MM.1S (cell line): ENCODE measurements at regions not wholly inside any gene's neighbourhood (a gene's known extent, or its start where the extent isn't known, plus 50 kb on each side); places are given as distances from the start of the nearest gene placed in this dataset.

Experiments
- DNase-seq: peaks from one replicate; pipeline ENCODE4 v3.0.0-alpha.2; 2015
- H2AFZ ChIP-seq: fragments of 300-600 bp; sonication (generic); 2 replicates; pipeline ENCODE4 v1.6.0; 2016; ENCODE audit warnings: antibody characterized with exemption, low read length
- H3F3A ChIP-seq: fragments of 300-600 bp; sonication (generic); 2 replicates; pipeline ENCODE4 v1.6.1; 2016; ENCODE audit warnings: mild to moderate bottlenecking, antibody characterized with exemption, low read length, moderate library complexity, mixed read lengths; ENCODE audit not compliant: insufficient read depth
- H3K27ac ChIP-seq: fragments of 300-600 bp; sonication (generic); 2 replicates; pipeline ENCODE4 v1.5.1; 2016; ENCODE audit warnings: mild to moderate bottlenecking, low read length
- H3K27me3 ChIP-seq: fragments of 300-600 bp; sonication (generic); replicated peaks from 2 replicates; pipeline ENCODE4 v1.6.0; 2016; ENCODE audit warnings: low read length; ENCODE audit not compliant: insufficient read depth
- H3K36me3 ChIP-seq: fragments of 300-600 bp; sonication (generic); replicated peaks from 2 replicates; pipeline ENCODE4 v1.6.1; 2016; ENCODE audit warnings: mild to moderate bottlenecking, low read length, mixed read lengths; ENCODE audit not compliant: insufficient read depth
- H3K4me1 ChIP-seq: fragments of 300-600 bp; sonication (generic); 2 replicates; pipeline ENCODE4 v1.6.1; 2016; ENCODE audit warnings: low read length, mixed read lengths
- H3K4me2 ChIP-seq: fragments of 300-600 bp; sonication (generic); 2 replicates; pipeline ENCODE4 v1.6.0; 2016; ENCODE audit warnings: low read depth, low read length
- H3K4me3 ChIP-seq: fragments of 300-600 bp; sonication (generic); 2 replicates; pipeline ENCODE4 v1.5.1; 2016; ENCODE audit warnings: low read length, mixed read lengths
- H3K79me2 ChIP-seq: fragments of 300-600 bp; sonication (generic); 2 replicates; pipeline ENCODE4 v1.6.1; 2016; ENCODE audit warnings: mixed run types, low read length, mixed read lengths
- H3K9ac ChIP-seq: fragments of 300-600 bp; sonication (generic); 2 replicates; pipeline ENCODE4 v1.6.1; 2016; ENCODE audit warnings: low read length, mixed read lengths
- H3K9me2 ChIP-seq: fragments of 300-600 bp; sonication (generic); replicated peaks from 2 replicates; pipeline ENCODE4 v1.6.1; 2016; ENCODE audit warnings: mild to moderate bottlenecking, low read length, mixed read lengths; ENCODE audit not compliant: insufficient read depth
- H3K9me3 ChIP-seq: fragments of 300-600 bp; sonication (generic); replicated peaks from 2 replicates; pipeline ENCODE4 v1.6.1; 2016; ENCODE audit warnings: mild to moderate bottlenecking, low read length, mixed read lengths; ENCODE audit not compliant: insufficient read depth
- H4K20me1 ChIP-seq: fragments of 300-600 bp; sonication (generic); 2 replicates; pipeline ENCODE4 v1.6.1; 2016; ENCODE audit warnings: mild to moderate bottlenecking, low read length, moderate library complexity, mixed read lengths; ENCODE audit not compliant: insufficient read depth
- EZH2 ChIP-seq: fragments of 300-600 bp; sonication (generic); optimal IDR thresholded peaks from 2 replicates; pipeline ENCODE3; 2017; ENCODE audit warnings: low read depth, mild to moderate bottlenecking, antibody characterized with exemption, low read length, mixed read lengths
- EZH2phosphoT487 ChIP-seq: fragments of 300-600 bp; sonication (generic); IDR thresholded peaks from 2 replicates; pipeline ENCODE4 v1.6.1; 2018; ENCODE audit warnings: antibody characterized with exemption, low read length
- TF ChIP-seq, protein P1 (sequence below): fragments of 300-600 bp; sonication (generic); IDR thresholded peaks from 2 replicates; pipeline ENCODE4 v1.5.1; 2016; ENCODE audit warnings: antibody characterized with exemption, low read length, mixed read lengths

DNA sequence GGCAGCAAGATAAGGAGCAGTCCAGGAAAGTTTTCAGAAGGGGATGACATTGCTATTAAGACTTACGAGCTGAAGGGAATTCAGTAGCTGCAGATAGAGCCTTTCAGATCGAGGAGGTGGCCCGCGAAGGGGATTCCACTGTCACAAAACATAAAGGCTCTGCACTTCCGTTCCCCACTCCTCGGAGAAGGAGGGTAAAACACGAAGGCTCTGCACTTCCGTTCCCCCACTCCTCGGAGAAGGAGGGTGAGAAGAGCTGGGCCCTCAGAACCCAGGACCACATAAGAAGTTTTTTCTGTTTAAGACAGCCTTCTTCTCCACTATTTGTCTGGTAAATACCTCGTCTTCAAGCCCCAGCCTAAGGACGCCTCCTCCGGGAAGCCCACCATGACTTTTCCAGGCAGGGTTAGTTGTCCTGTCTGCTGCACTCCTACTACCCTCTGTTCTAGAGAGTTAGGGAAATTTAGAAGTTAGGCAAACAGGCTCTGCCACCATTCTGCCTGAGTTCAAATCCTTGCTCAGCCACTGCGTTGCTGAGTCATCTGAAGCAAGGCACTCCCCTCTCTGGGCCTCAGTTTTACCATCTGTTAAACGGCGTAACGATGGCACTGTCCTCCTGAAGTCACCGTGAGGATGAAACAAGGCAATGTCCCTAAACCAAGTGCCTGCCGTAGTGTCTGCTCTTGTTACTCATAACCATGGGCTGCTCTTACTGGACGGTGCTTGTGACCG lies 134.1 kb upstream of the HES1 start:
- no peaks in the 10 kb centered on the region for H4K20me1 ChIP-seq
- H3F3A ChIP-seq, result no peaks in the 10 kb centered on the region
- no peak overlapping the region for H3K4me3 ChIP-seq
- TF ChIP-seq EZH2phosphoT487 (no peak), EZH2 (no peak)
- TF ChIP-seq, protein P1, sequence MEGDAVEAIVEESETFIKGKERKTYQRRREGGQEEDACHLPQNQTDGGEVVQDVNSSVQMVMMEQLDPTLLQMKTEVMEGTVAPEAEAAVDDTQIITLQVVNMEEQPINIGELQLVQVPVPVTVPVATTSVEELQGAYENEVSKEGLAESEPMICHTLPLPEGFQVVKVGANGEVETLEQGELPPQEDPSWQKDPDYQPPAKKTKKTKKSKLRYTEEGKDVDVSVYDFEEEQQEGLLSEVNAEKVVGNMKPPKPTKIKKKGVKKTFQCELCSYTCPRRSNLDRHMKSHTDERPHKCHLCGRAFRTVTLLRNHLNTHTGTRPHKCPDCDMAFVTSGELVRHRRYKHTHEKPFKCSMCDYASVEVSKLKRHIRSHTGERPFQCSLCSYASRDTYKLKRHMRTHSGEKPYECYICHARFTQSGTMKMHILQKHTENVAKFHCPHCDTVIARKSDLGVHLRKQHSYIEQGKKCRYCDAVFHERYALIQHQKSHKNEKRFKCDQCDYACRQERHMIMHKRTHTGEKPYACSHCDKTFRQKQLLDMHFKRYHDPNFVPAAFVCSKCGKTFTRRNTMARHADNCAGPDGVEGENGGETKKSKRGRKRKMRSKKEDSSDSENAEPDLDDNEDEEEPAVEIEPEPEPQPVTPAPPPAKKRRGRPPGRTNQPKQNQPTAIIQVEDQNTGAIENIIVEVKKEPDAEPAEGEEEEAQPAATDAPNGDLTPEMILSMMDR, result no peak
- H2AFZ ChIP-seq, result no peak overlapping the region
- H3K27me3 ChIP-seq, result no peaks in the 10 kb centered on the region
- no peaks in the 10 kb centered on the region for H3K79me2 ChIP-seq
- H3K4me1 ChIP-seq, result peaks cover 16% of the 10 kb centered on the region
- H3K27ac ChIP-seq, result no peak overlapping the region
- no peak overlapping the region for H3K9ac ChIP-seq
- no peak overlapping the region for H3K4me2 ChIP-seq
- no peaks in the 10 kb centered on the region for H3K9me3 ChIP-seq
- no peaks in the 10 kb centered on the region for H3K9me2 ChIP-seq
- DNase-seq, result no peak
- no peaks in the 10 kb centered on the region for H3K36me3 ChIP-seq

GRCh38 chr3:194003114-194004057 lies 132.6 kb upstream of the HES1 start:
- no peaks in the 10 kb centered on the region for H3K79me2 ChIP-seq
- H3K9me3 ChIP-seq, result no peaks in the 10 kb centered on the region
- peak; percentile 65 for DNase-seq
- H4K20me1 ChIP-seq, result no peaks in the 10 kb centered on the region
- H3K9ac ChIP-seq, result peak overlapping the region; percentile 57
- peak overlapping the region; percentile 87 for H2AFZ ChIP-seq
- peak overlapping the region; percentile 95 for H3K4me2 ChIP-seq
- no peak overlapping the region for H3K27ac ChIP-seq
- no peaks in the 10 kb centered on the region for H3K9me2 ChIP-seq
- peaks cover 16% of the 10 kb centered on the region for H3K4me1 ChIP-seq
- H3K36me3 ChIP-seq, result no peaks in the 10 kb centered on the region
- H3F3A ChIP-seq, result no peaks in the 10 kb centered on the region
- no peaks in the 10 kb centered on the region for H3K27me3 ChIP-seq
- peak overlapping the region; percentile 64 for H3K4me3 ChIP-seq
- TF ChIP-seq EZH2, result no peak
- TF ChIP-seq EZH2phosphoT487, result no peak
- TF ChIP-seq, protein P1, result no peak

DNA sequence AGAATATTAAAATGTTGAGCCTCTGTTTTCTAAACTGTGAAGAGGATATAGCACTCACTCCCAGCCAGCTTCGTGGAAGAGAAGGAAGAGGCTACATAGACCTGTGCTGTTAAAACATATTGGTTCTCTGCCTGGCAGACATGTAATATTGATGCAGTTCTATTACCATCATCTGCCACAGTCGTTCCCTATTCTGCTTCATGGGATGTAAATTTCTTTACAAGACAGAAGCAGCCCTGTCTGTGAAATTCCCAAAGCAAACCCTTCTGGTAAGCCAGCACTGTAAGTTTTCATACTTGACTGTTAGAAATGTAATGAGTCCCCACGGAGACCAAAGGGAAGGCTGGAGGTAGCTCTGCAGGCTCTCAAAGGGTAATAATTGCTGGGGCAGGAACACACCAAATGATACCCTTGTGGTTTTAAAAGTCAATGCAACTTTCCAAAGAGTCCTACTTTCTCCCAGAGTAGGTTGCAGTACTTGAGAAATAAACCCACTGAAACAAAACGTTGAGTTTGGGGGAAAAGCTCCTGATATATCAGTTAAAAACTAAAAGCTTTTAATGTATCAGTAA lies 129.9 kb upstream of the HES1 start:
- Histone ChIP-seq H3K27me3 (no peaks in the 10 kb centered on the region), H4K20me1 (no peaks in the 10 kb centered on the region), H3K4me3 (no peak overlapping the region), H3K36me3 (no peaks in the 10 kb centered on the region), H3F3A (no peaks in the 10 kb centered on the region), H2AFZ (no peak overlapping the region), H3K4me2 (no peak overlapping the region), H3K27ac (no peak overlapping the region), H3K9me3 (no peaks in the 10 kb centered on the region), H3K9me2 (no peaks in the 10 kb centered on the region), H3K9ac (no peak overlapping the region), H3K79me2 (no peaks in the 10 kb centered on the region), H3K4me1 (peaks cover 16% of the 10 kb centered on the region)
- TF ChIP-seq EZH2, result no peak
- TF ChIP-seq, protein P1, result no peak
- TF ChIP-seq EZH2phosphoT487, result no peak
- DNase-seq, result no peak
